HepG2 (cell line): ENCODE measurements at regions not wholly inside any gene's neighbourhood (a gene's known extent, or its start where the extent isn't known, plus 50 kb on each side); places are given as distances from the start of the nearest gene placed in this dataset.

ENCODE experiments used
- ARID3A ChIP-seq: IDR thresholded peaks from 2 replicates; pipeline ENCODE4 v1.6.1; 2012; ENCODE audit warnings: low read depth, low read length, improper control_type of control experiment
- BCL3 ChIP-seq: sonication (generic); formaldehyde crosslinking; IDR thresholded peaks from 2 replicates; pipeline ENCODE4 v1.5.1; 2020; ENCODE audit warnings: mild to moderate bottlenecking, missing genetic modification reagents, moderate library complexity
- FOXA1 ChIP-seq, 2 experiments: fragments of 450-650 bp in 1 of 2; sonication (generic) in 1 of 2; formaldehyde crosslinking in 1 of 2; IDR thresholded peaks; 2 replicates each; pipeline versions ENCODE4 v1.4.0 to v1.6.1; 2016 to 2020; ENCODE audit warnings: missing genetic modification reagents in 1 of 2
- GATA4 ChIP-seq: sonication (generic); IDR thresholded peaks from 2 replicates; pipeline ENCODE4 v1.6.1; 2016; ENCODE audit warnings: antibody characterized with exemption, low read depth, borderline replicate concordance
- HES4 ChIP-seq: sonication (generic); formaldehyde crosslinking; IDR thresholded peaks from 2 replicates; pipeline ENCODE4 v1.9.0; 2021; ENCODE audit warnings: mild to moderate bottlenecking, missing genetic modification reagents, borderline replicate concordance
- HNRNPH1 ChIP-seq: fragments of 200-400 bp; formaldehyde crosslinking; optimal IDR thresholded peaks from 2 replicates; pipeline ENCODE3; 2017; ENCODE audit warnings: mild to moderate bottlenecking, low read depth, low read length
- NCOR1 ChIP-seq: fragments of 200-600 bp; sonication (generic); IDR thresholded peaks from 2 replicates; pipeline ENCODE4 v1.7.0; 2017; ENCODE audit warnings: antibody characterized with exemption, low read length, borderline replicate concordance
- NR2F1 ChIP-seq, 2 experiments: fragments of 450-650 bp in 1 of 2; formaldehyde crosslinking in 1 of 2; IDR thresholded peaks; 2 replicates each; pipeline versions ENCODE4 v1.5.0 to v1.6.1; 2016 to 2020; ENCODE audit warnings: mild to moderate bottlenecking in 1 of 2, missing compliant biosample characterization in 1 of 2, missing genetic modification reagents in 1 of 2, moderate library complexity in 1 of 2
- RCOR2 ChIP-seq: IDR thresholded peaks from 2 replicates; pipeline ENCODE4 v1.6.1; 2016; ENCODE audit warnings: missing biosample characterization, missing genetic modification reagents
- SAFB2 ChIP-seq: sonication (generic); formaldehyde crosslinking; IDR thresholded peaks from 2 replicates; pipeline ENCODE4 v1.5.1; 2020; ENCODE audit warnings: missing genetic modification reagents, low read depth, mild to moderate bottlenecking, borderline replicate concordance
- SP4 ChIP-seq: sonication (generic); formaldehyde crosslinking; IDR thresholded peaks from 2 replicates; pipeline ENCODE4 v1.8.1; 2023; ENCODE audit warnings: mild to moderate bottlenecking, missing genetic modification reagents
- SRSF4 ChIP-seq: fragments of 200-400 bp; formaldehyde crosslinking; IDR thresholded peaks from one replicate; pipeline ENCODE4 v1.6.1; 2018; ENCODE audit warnings: mild to moderate bottlenecking, low read depth, low read length, moderate library complexity; ENCODE audit not compliant: poor library complexity, severe bottlenecking
- WIZ ChIP-seq: sonication (generic); formaldehyde crosslinking; IDR thresholded peaks from 2 replicates; pipeline ENCODE4 v1.5.1; 2020; ENCODE audit warnings: mild to moderate bottlenecking, missing genetic modification reagents
- YEATS2 ChIP-seq: sonication (generic); formaldehyde crosslinking; IDR thresholded peaks from 2 replicates; pipeline ENCODE4 v1.4.0; 2020; ENCODE audit warnings: missing genetic modification reagents, borderline replicate concordance
- ZNF264 ChIP-seq: sonication (generic); formaldehyde crosslinking; IDR thresholded peaks from 2 replicates; pipeline ENCODE4 v1.4.0; 2020; ENCODE audit warnings: missing genetic modification reagents
- ZNF557 ChIP-seq: sonication (generic); formaldehyde crosslinking; IDR thresholded peaks from 2 replicates; pipeline ENCODE4 v1.4.0; 2020; ENCODE audit warnings: missing genetic modification reagents
- ZNF607 ChIP-seq: sonication (generic); formaldehyde crosslinking; IDR thresholded peaks from 2 replicates; pipeline ENCODE4 v1.5.1; 2020; ENCODE audit warnings: missing genetic modification reagents, mild to moderate bottlenecking, borderline replicate concordance
- ZNF670 ChIP-seq: sonication (generic); formaldehyde crosslinking; IDR thresholded peaks from 2 replicates; pipeline ENCODE4 v1.8.0; 2022; ENCODE audit warnings: mild to moderate bottlenecking, missing genetic modification reagents, borderline replicate concordance
- ZNF747 ChIP-seq: sonication (generic); formaldehyde crosslinking; IDR thresholded peaks from 2 replicates; pipeline ENCODE4 v1.8.1; 2023; ENCODE audit warnings: missing genetic modification reagents, mild to moderate bottlenecking, borderline replicate concordance
- ZNF768 ChIP-seq: sonication (generic); formaldehyde crosslinking; IDR thresholded peaks from 2 replicates; pipeline ENCODE4 v1.4.0; 2020; ENCODE audit warnings: missing genetic modification reagents
- ZSCAN22 ChIP-seq: sonication (generic); formaldehyde crosslinking; IDR thresholded peaks from 2 replicates; pipeline ENCODE4 v1.4.0; 2020; ENCODE audit warnings: mild to moderate bottlenecking, missing genetic modification reagents
- ZSCAN31 ChIP-seq: sonication (generic); formaldehyde crosslinking; IDR thresholded peaks from 2 replicates; pipeline ENCODE4 v1.5.0; 2020; ENCODE audit warnings: low read depth, mild to moderate bottlenecking, missing genetic modification reagents
- ZSCAN5A ChIP-seq: sonication (generic); formaldehyde crosslinking; IDR thresholded peaks from 2 replicates; pipeline ENCODE4 v1.8.0; 2022; ENCODE audit warnings: mild to moderate bottlenecking, missing genetic modification reagents, borderline replicate concordance
- TF ChIP-seq, protein P1 (sequence below): sonication (generic); formaldehyde crosslinking; IDR thresholded peaks from 2 replicates; pipeline ENCODE4 v1.4.0; 2020; ENCODE audit warnings: missing genetic modification reagents

DNA sequence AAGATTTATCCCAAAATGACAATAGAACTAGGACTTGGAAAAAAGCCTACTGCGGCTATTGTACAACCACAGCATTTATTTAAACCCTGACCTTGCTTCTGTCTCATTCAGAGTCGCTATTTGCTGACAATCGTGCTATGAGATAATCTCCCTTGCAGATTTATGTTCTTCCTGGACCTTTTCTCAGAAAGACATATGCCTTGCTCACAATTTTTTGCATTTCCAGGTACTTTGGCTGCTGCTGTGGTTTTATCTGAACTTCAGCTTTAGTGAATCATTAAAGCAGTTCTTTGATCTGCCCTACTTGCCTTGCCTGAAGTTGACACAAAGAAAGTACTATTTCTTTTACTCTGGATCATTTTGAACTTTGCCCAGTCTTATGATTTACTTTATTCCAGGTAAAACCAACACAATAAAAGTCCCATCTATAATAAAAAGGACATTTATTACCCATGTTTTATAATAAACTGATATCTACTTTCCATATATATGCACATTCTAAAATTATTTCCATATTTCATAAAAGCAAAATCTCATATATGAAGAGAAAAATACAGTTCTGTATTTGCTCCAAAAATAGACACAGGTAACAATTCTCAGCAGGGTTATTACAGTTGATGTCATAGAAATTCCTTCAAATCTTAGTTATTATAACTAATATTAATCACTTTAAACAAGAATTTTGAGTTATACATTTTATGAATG, 63.4 kb upstream of the CARD18 start (continued):
- TF ChIP-seq ZSCAN5A (CRISPR knock-in tag) (no peak), ARID3A (peak; percentile 91), FOXA1 (IDR thresholded peaks at IDR 0.05) (no peak), FOXA1 (CRISPR knock-in tag; IDR thresholded peaks at IDR 0.05) (peak; percentile 56; the same call in 1 of the 2 replicates), NCOR1 (peak; percentile 89), SRSF4 (no peak), YEATS2 (CRISPR knock-in tag) (no peak), ZNF768 (no peak), ZNF557 (CRISPR knock-in tag) (no peak), GATA4 (peak; percentile 65; the same call in 1 of the 2 replicates), SP4 (CRISPR knock-in tag) (no peak), ZNF607 (CRISPR knock-in tag) (no peak), NR2F1 (CRISPR knock-in tag; IDR thresholded peaks at IDR 0.05) (peak in 1 of 2 experiments; percentile 57; a peak in 1 of 4 replicates), WIZ (CRISPR knock-in tag) (no peak), HNRNPH1 (no peak), ZNF670 (CRISPR knock-in tag) (no peak), ZSCAN31 (CRISPR knock-in tag) (no peak), ZNF264 (CRISPR knock-in tag) (no peak), RCOR2 (peak; percentile 53; the same call in 1 of the 2 replicates), ZNF747 (CRISPR knock-in tag) (no peak), BCL3 (CRISPR knock-in tag) (no peak), SAFB2 (CRISPR knock-in tag) (no peak), HES4 (CRISPR knock-in tag) (no peak), ZSCAN22 (no peak)
- TF ChIP-seq, protein P1, sequence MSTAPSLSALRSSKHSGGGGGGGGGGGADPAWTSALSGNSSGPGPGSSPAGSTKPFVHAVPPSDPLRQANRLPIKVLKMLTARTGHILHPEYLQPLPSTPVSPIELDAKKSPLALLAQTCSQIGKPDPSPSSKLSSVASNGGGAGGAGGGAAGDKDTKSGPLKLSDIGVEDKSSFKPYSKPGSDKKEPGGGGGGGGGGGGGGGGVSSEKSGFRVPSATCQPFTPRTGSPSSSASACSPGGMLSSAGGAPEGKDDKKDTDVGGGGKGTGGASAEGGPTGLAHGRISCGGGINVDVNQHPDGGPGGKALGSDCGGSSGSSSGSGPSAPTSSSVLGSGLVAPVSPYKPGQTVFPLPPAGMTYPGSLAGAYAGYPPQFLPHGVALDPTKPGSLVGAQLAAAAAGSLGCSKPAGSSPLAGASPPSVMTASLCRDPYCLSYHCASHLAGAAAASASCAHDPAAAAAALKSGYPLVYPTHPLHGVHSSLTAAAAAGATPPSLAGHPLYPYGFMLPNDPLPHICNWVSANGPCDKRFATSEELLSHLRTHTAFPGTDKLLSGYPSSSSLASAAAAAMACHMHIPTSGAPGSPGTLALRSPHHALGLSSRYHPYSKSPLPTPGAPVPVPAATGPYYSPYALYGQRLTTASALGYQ: peak; percentile 74
